Hepatocyte (in vitro differentiated cells): ENCODE measurements at regions not wholly inside any gene's neighbourhood (a gene's known extent, or its start where the extent isn't known, plus 50 kb on each side); places are given as distances from the start of the nearest gene placed in this dataset.

Experiments
- CTCF ChIP-seq: fragments of 200-600 bp; sonication (generic); IDR thresholded peaks from 2 replicates; pipeline ENCODE4 v1.5.1; 2016; ENCODE audit warnings: antibody characterized with exemption, mild to moderate bottlenecking; ENCODE audit not compliant: poor library complexity
- EZH2 ChIP-seq: fragments of 200-600 bp; sonication (generic); IDR thresholded peaks from 2 replicates; pipeline ENCODE4 v1.6.1; 2016; ENCODE audit warnings: antibody characterized with exemption, mild to moderate bottlenecking, borderline replicate concordance
- EZH2phosphoT487 ChIP-seq: fragments of 200-600 bp; sonication (generic); IDR thresholded peaks from one replicate; pipeline ENCODE4 v1.6.1; 2018; ENCODE audit warnings: antibody characterized with exemption, mild to moderate bottlenecking, low read depth, moderate library complexity; ENCODE audit not compliant: unreplicated experiment, severe bottlenecking

GRCh38 chr20:60372275-60372674 lies 414.1 kb downstream of the CDH26 start:
- TF ChIP-seq CTCF: no peak
- no peak for TF ChIP-seq EZH2
- TF ChIP-seq EZH2phosphoT487: no peak
